Kidney epithelial cell (primary cell): ENCODE measurements at regions not wholly inside any gene's neighbourhood (a gene's known extent, or its start where the extent isn't known, plus 50 kb on each side); places are given as distances from the start of the nearest gene placed in this dataset.

Experiments
- DNase-seq: peaks from one replicate; pipeline ENCODE4 v3.0.0-alpha.2; 2010; ENCODE audit warnings: low read depth
- H3K27me3 ChIP-seq: 2 replicates; pipeline ENCODE4 v1.6.0; 2011; ENCODE audit warnings: low read length; ENCODE audit not compliant: control insufficient read depth, insufficient read depth
- H3K36me3 ChIP-seq: 2 replicates; pipeline ENCODE4 v1.5.1; 2011; ENCODE audit warnings: low read length; ENCODE audit not compliant: control insufficient read depth, insufficient read depth
- H3K4me3 ChIP-seq: 2 replicates; pipeline ENCODE4 v1.5.1; 2011; ENCODE audit warnings: low read depth, mild to moderate bottlenecking, control low read depth, low read length
- CTCF ChIP-seq: IDR thresholded peaks from 2 replicates; pipeline ENCODE4 v1.5.1; 2011; ENCODE audit warnings: mild to moderate bottlenecking, moderate library complexity, low read length, control low read depth, inconsistent platforms; ENCODE audit not compliant: insufficient read depth, poor library complexity, severe bottlenecking

- no peak for TF ChIP-seq CTCF
- no peaks in the 10 kb centered on the region for H3K36me3 ChIP-seq
- no peak overlapping the region for H3K4me3 ChIP-seq
- no peak for DNase-seq
- H3K27me3 ChIP-seq: no peaks in the 10 kb centered on the region
Measured at GRCh38 chr13:59450229-59450628, 713.5 kb downstream of the DIAPH3 start.

GRCh38 chr13:59451236-59451635, 712.5 kb downstream of the DIAPH3 start:
- Histone ChIP-seq H3K36me3 (no peaks in the 10 kb centered on the region), H3K4me3 (no peak overlapping the region), H3K27me3 (no peaks in the 10 kb centered on the region)
- TF ChIP-seq CTCF: no peak
- DNase-seq: no peak

DNA sequence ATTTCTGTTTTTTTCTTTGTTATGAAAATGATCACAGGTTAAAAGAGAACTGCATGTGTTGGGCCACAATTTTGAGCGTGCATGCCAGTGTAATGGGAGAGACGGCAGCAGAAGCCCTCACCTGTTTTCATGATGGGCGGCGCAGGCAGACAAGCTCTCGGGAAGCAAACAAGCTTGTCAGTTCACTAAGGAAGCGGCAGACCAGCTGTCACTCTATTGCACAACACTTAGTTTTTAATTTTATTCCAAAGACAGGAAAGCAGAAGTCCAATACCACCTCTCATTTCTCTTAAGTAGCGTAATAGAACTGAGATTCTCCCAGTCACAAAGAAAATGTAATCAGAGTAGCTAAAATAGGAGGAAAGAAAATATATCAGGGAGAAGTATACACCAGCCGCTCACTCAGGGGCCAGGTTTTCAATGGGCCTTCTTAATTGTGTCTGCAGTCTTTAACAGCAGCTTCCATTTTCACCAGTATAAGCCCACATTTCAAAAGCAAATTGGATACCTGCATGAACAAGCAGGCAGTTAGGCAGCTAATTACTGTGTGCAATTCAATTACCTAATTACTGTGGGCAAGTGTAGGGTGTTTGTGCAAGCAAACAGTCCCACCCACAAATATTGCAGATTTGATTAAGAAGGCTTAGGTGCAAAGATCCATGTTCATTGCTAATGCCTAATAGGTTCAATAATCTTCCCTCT, 711.4 kb downstream of the DIAPH3 start:
- Histone ChIP-seq H3K27me3 (no peaks in the 10 kb centered on the region), H3K4me3 (no peak overlapping the region), H3K36me3 (no peaks in the 10 kb centered on the region)
- TF ChIP-seq CTCF: no peak
- no peak for DNase-seq

GRCh38 chr13:59458908-59459579, 704.7 kb downstream of the DIAPH3 start:
- Histone ChIP-seq H3K27me3 (no peaks in the 10 kb centered on the region), H3K4me3 (no peak overlapping the region), H3K36me3 (no peaks in the 10 kb centered on the region)
- no peak for DNase-seq
- TF ChIP-seq CTCF: no peak

DNA sequence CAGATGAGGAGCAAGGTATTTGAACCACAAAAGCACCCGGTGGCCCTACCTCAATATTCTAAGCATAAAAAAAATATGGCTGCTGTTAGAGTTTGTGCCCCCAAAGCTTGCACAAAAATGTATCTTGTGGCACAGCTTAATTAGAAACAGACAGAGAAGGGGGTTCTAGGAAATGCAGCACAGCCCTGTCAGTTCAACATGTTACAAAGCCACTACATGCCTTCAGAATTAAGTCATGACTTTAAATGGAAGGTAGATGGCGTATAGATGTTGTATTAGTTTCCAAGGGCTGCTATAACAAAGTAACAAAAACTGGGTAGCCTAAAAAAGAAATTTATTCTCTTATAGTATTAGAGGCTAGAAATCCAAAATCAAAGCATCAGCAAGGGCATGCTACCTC, 703.8 kb downstream of the DIAPH3 start:
- no peaks in the 10 kb centered on the region for H3K27me3 ChIP-seq
- no peak for TF ChIP-seq CTCF
- DNase-seq: no peak
- no peak overlapping the region for H3K4me3 ChIP-seq
- no peaks in the 10 kb centered on the region for H3K36me3 ChIP-seq

- Histone ChIP-seq H3K4me3 (no peak overlapping the region), H3K36me3 (no peaks in the 10 kb centered on the region), H3K27me3 (no peaks in the 10 kb centered on the region)
- no peak for DNase-seq
- TF ChIP-seq CTCF: no peak
Measured at GRCh38 chr13:59461411-59461810, 702.3 kb downstream of the DIAPH3 start.
